ENCODE measurements at regions not wholly inside any gene's neighbourhood (a gene's known extent, or its start where the extent isn't known, plus 50 kb on each side); places are given as distances from the start of the nearest gene placed in this dataset.

- TF ChIP-seq, protein P1, sequence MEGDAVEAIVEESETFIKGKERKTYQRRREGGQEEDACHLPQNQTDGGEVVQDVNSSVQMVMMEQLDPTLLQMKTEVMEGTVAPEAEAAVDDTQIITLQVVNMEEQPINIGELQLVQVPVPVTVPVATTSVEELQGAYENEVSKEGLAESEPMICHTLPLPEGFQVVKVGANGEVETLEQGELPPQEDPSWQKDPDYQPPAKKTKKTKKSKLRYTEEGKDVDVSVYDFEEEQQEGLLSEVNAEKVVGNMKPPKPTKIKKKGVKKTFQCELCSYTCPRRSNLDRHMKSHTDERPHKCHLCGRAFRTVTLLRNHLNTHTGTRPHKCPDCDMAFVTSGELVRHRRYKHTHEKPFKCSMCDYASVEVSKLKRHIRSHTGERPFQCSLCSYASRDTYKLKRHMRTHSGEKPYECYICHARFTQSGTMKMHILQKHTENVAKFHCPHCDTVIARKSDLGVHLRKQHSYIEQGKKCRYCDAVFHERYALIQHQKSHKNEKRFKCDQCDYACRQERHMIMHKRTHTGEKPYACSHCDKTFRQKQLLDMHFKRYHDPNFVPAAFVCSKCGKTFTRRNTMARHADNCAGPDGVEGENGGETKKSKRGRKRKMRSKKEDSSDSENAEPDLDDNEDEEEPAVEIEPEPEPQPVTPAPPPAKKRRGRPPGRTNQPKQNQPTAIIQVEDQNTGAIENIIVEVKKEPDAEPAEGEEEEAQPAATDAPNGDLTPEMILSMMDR (IDR thresholded peaks at IDR 0.05), result no peak
- no peak for TF ChIP-seq POLR2A (IDR thresholded peaks at IDR 0.05)
Measured at GRCh38 chr12:77630344-77630743, 200.3 kb upstream of the NAV3 start.
